Stimulated activated CD8-positive, alpha-beta memory T cell treated with anti-CD3 and anti-CD28 coated beads, Interleukin-4, amount 100 ng/mL, for 24 hours (primary cell): ENCODE measurements at regions not wholly inside any gene's neighbourhood (a gene's known extent, or its start where the extent isn't known, plus 50 kb on each side); places are given as distances from the start of the nearest gene placed in this dataset.
"Not testable (repeated sequence)": the region's sequence is repeated elsewhere in the genome, so short reads cannot be mapped to it uniquely, and the experiment has no call there.

Experiments used
- DNase-seq: peaks from one replicate; pipeline ENCODE4 v3.0.0-alpha.2; 2020; ENCODE audit warnings: low read depth

DNA sequence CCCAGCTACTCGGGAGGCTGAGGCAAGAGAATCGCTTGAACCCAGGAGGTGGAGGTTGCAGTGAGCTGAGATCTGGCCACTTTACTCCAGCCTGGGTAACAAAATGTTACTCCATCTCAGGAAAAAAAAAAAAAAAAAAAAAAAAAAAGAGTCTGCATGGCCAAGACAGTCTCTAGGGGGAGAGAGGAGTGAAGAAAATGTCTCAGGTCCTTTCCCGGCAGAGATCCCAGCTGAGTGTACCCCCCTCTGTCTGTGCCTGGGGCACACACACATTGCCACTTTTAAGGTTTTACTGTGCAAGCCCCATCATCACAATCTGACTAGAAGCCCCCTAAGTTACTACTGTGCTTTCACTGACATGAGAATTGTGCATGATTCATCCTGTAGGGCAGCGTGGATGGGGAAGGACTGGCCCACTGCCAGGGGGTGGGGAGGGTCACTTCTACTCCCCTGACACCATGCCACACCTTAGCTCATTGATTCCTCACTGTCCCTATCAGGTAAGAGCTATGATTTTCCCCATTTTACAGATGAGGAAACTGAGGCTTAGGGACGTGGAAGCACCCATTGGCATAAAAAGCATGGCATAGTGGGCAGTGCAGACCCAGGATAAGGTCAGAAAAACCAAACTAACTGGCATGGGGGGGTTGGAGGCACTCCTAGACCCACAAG, 102.3 kb upstream of the LARP1 start:
- no peak for DNase-seq

DNA sequence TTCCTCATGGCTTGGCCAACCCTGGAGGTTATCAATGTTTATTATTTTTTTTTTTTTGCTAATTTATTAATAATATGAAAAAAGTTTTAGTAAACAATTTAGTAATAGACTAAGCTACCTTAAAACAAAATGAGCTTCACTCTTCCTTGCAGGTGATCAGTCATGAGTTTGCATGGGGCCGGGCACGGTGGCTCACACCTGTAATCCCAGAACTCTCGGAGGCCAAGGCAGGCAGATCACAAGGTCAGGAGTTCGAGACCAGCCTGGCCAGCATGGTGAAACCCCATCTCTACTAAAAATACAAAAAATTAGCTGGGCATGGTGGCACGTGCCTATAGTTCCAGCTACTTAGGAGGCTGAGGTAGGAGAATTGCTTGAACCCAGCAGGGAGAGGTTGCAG, 103.4 kb upstream of the LARP1 start:
- not testable (repeated sequence) for DNase-seq

GRCh38 chr5:154648706-154649105, 106.5 kb upstream of the LARP1 start:
- DNase-seq: no peak

GRCh38 chr5:154648229-154648628, 106.9 kb upstream of the LARP1 start:
- DNase-seq: no peak

DNA sequence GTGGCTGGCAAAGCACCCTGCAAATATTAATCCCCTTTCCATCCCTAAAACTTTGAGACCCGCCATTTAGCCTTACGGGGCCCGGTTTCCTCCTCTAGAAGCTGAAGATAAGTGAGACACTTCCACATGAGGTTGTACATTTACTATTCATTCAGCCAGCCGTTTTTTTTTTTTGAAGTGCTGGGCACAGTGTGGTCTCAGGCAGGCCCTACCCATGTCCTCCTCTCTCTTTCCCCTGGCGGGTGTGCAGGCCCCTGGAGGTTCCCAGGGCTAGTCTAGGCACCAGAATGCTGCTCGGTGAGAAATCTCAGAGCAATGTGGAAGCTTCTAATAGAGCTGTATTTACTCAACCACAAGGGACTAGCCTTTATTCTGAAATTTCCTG, 107.4 kb upstream of the LARP1 start:
- no peak for DNase-seq

DNA sequence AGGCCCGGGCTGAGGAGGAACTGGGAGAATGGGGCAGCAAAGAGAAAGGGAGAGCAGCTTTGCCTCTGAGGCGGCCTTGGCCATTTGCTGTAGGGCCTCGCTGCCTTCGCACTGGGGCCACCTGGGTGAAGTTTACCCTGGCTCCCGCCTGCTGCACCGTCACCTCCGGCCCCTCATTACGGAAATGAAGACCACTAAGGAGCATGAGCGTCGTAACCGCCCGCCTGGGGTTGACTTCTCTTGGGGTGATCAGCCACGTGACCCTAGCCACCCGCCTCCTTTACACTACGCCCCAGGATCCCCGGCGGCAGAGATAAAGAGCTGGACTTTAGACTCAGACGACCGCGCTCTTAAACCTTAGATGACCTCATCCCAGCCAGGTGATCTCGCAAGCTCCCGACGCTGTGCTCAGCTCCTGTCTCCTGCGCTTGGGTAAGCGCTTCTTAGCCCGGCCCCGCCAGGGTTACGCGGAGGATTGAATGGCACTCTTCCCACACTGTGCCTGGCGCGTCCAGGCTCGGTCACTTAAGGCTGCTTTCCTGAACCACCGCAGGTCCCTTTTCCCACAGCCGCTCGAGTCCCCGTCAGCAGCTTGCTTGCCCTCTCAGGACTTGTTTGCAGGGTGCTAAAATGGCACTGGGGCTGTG, 107.9 kb upstream of the LARP1 start:
- peak; percentile 11 for DNase-seq

GRCh38 chr5:154646745-154647113, 108.4 kb upstream of the LARP1 start:
- no peak for DNase-seq

- DNase-seq: no peak
These were observed 110.3 kb upstream of the LARP1 start for GRCh38 chr5:154644745-154645411.

DNA sequence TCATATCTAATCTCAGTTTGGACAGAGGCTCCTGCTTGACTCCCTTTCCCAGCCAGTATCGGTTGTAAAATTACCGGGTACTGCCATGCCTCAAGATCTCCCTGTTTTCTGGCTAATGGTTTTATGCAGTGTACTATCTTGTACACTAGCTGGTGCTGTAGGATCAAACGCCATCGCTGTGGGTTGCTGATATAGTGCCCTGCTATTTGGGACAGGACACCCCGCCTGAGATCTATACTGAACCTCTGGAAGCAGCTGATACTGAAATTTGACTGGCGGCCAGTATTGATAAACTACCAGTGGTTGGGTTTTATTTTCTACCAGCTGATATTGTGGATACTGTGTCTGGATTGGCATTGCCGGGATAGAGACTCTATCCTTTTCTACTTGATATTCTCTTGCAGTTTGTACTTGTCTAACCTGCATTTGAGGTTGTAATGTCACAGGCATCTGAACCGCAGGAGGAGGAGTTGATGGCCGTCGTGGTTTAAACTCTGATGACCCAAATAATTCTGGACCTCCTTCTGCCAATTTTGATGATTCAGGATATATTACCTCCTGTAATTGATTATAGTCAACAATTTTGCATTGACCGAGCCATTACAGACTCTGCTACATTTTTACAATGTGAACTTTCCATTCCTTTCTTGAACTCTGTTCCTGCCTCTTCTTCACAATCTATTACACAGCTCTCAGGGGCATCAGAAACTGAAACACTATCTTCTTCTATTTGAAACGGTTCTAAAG, 112.5 kb upstream of the LARP1 start:
- no peak for DNase-seq

GRCh38 chr5:154640213-154640831, 114.9 kb upstream of the LARP1 start:
- DNase-seq: not testable (repeated sequence)

DNA sequence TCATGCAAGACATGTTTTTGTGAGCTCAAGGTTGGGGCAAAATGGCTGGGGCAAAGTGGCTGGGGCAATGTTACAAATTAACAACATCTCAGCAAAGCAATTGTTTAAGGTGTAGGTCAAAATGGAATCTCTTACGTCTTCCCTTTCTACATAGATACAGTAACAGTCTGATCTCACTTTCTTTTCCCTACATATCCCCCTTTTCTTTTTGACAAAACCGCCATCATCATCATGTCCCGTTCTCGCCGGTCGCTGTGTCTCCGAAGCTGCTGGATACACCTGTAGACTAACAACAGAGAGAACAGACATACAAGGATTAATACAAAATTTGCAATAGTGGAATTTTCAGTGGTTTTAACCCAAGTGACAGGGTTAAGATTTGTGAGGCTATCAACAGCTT, 118.4 kb upstream of the LARP1 start:
- not testable (repeated sequence) for DNase-seq

DNA sequence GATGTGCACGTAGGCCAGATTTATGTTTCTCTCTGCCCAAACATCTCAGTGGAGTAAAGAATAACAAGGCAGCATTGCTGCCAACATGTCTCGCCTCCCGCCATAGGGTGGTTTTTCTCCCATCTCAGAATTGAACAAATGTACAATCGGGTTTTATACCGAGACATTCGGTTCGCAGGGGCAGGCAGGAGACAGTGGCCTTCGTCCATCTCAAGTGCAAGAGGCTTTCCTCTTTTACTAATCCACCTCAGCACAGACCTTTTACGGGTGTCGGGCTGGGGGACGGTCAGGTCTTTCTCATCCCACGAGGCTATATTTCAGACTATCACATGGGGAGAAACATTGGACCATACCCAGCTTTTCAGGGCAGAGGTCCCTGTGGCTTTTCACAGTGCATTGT, 118.9 kb upstream of the LARP1 start:
- DNase-seq: not testable (repeated sequence)

- not testable (repeated sequence) for DNase-seq
These were observed 121.4 kb upstream of the LARP1 start for GRCh38 chr5:154633744-154634143.

GRCh38 chr5:154631141-154631540, 124.0 kb upstream of the LARP1 start:
- no peak for DNase-seq

- no peak for DNase-seq
These were observed 124.8 kb upstream of the LARP1 start for GRCh38 chr5:154630410-154630809.

GRCh38 chr5:154628685-154629084, 126.5 kb upstream of the LARP1 start:
- no peak for DNase-seq

- no peak for DNase-seq
These were observed 127.2 kb upstream of the LARP1 start for GRCh38 chr5:154627698-154628678.

- DNase-seq: no peak
These were observed 128.2 kb upstream of the LARP1 start for GRCh38 chr5:154626876-154627557.

DNA sequence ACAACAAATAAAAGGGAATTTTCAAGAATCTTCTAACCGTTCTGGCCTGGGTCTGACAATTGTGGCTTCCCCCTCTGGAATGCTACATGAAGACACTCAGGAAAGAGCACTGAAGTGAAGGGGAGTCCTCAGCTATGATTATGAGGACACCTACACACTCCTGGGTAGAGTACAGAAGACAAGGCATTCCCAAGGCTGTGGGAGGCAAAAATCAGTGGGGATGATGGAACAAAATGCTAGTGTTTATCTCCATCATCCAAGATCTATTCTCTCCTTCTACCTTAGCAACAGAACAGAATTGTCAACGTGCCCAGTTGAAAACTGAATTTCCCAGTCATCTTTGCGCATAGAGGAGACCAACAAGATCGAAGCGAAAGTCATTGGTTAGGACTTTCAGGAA, 130.1 kb upstream of the LARP1 start:
- no peak for DNase-seq

- no peak for DNase-seq
These were observed 130.8 kb upstream of the LARP1 start for GRCh38 chr5:154624341-154624740.
